Natural killer cell (primary cell): ENCODE measurements at regions not wholly inside any gene's neighbourhood (a gene's known extent, or its start where the extent isn't known, plus 50 kb on each side); places are given as distances from the start of the nearest gene placed in this dataset.

Experiments
- ATAC-seq, 3 donors: fragments of 150-1000 bp in 2 of 3; fragments of 200-7000 bp in 1 of 3; cut with Tn5 transposase; 1 replicate in 1 of 3; 2 replicates in 2 of 3; pipeline ENCODE4 v1.10.0; 2021; ENCODE audit warnings: mild to moderate bottlenecking in 2 of 3, moderate library complexity in 2 of 3
- DNase-seq, 2 donors: peaks; one replicate each; pipeline versions ENCODE4 v3.0.0 to v3.0.0-alpha.2; 2013 to 2021; ENCODE audit warnings: mixed read lengths in 1 of 2
- H3K27ac ChIP-seq: one replicate; pipeline ENCODE4 v1.5.1; 2013; ENCODE audit warnings: mild to moderate bottlenecking, low read length
- H3K27me3 ChIP-seq: one replicate; pipeline ENCODE4 v1.6.1; 2013; ENCODE audit warnings: low read length; ENCODE audit not compliant: control insufficient read depth, insufficient read depth
- H3K36me3 ChIP-seq: one replicate; pipeline ENCODE4 v1.6.1; 2013; ENCODE audit warnings: low read length; ENCODE audit not compliant: control insufficient read depth, insufficient read depth
- H3K4me1 ChIP-seq: one replicate; pipeline ENCODE4 v1.6.1; 2013; ENCODE audit warnings: low read length; ENCODE audit not compliant: control insufficient read depth, insufficient read depth
- H3K4me3 ChIP-seq: one replicate; pipeline ENCODE4 v1.5.1; 2013; ENCODE audit warnings: low read length
- H3K9me3 ChIP-seq: one replicate; pipeline ENCODE4 v1.6.1; 2013; ENCODE audit warnings: low read length; ENCODE audit not compliant: control insufficient read depth, insufficient read depth
- H3K27ac Mint-ChIP-seq, 2 donors: one replicate each; pipeline ENCODE4 v1.8.0; 2022; ENCODE audit warnings: mild to moderate bottlenecking in 2 of 2, mixed read lengths in 2 of 2, moderate library complexity in 1 of 2
- H3K27me3 Mint-ChIP-seq, 2 donors: one replicate each; pipeline ENCODE4 v1.8.0; 2022; ENCODE audit warnings: low read depth in 2 of 2, mixed read lengths in 2 of 2
- H3K36me3 Mint-ChIP-seq: one replicate; pipeline ENCODE4 v1.8.0; 2022; ENCODE audit warnings: mixed read lengths
- H3K4me1 Mint-ChIP-seq, 2 donors: one replicate each; pipeline ENCODE4 v1.8.0; 2022; ENCODE audit warnings: mixed read lengths in 2 of 2
- H3K4me3 Mint-ChIP-seq: one replicate; pipeline ENCODE4 v1.8.0; 2022; ENCODE audit warnings: mild to moderate bottlenecking, moderate library complexity, mixed read lengths
- H3K9me3 Mint-ChIP-seq, 2 donors: one replicate each; pipeline ENCODE4 v1.8.0; 2022; ENCODE audit warnings: mixed read lengths in 2 of 2
- WGBS: methylation state at CpG from one replicate; pipeline ENCODE4 v1.1.7; 2013; ENCODE audit warnings: missing lambda C conversion rate; ENCODE audit not compliant: insufficient coverage; 5-methylcytosine and 5-hydroxymethylcytosine counted together
- intact Hi-C: fragments of 100-400 bp; cut with micrococcal nuclease; formaldehyde crosslinking; loops from one replicate; pipeline ENCODE4 v1.14.2; 2022
- TF ChIP-seq, protein P1 (sequence below): fragments of 200-600 bp; IDR thresholded peaks from one replicate; pipeline ENCODE4 v1.8.0; 2022; ENCODE audit warnings: antibody characterized with exemption

DNA sequence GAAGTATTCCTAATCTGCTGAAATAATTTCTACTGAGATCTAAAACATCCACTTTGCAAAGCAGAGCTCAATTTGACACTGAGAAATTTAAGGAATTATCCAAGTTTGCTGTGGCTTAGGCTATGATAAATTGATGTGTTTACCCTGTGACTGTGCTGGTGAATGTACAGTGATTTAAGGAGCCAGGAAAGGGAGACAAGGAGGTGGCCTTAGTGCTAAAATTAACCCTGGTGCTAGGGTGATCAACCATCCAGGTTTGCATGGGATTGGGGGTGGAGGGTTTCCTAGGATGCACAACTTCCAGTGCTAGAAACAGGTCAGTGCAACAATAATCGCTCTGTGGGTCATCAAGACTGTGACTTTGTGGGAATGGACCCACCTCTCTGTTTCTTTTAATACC is 307.5 kb upstream of the SPRED2 start:
- no peak overlapping the region for H3K4me3 ChIP-seq

DNA sequence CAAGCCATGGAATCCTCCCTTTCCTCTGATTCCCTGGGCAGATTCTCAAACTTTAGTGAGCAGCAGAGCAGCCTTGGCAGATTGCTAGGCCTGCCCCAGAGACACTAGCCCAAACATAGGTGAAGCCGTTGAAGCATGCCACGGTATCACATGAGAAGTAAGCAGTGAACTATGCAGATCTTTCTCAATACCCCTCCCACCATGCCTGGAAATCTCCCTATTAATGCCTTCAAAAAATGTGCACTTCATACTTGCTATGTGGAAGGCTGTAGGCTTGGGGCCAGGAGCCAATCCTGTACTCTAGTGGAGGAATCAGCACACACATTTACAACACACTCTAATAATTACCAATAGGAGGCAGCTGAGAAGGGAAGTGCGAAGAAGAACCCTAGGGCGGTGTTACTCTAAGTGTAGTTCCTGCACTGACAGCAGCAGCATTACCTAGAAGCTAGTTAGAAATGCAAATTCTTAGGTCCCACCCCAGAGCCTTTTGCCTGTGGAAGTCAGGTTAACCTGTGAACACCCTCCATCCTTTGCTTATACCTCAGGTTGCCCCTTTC is 305.1 kb upstream of the SPRED2 start:
- Histone ChIP-seq H3K9me3 (no peaks in the 10 kb centered on the region), H3K36me3 (no peaks in the 10 kb centered on the region), H3K4me1 (no peaks in the 10 kb centered on the region), H3K27ac (no peak overlapping the region), H3K4me3 (no peak overlapping the region), H3K27me3 (peaks cover 2% of the 10 kb centered on the region)
- ATAC-seq: no peak
- H3K4me3 Mint-ChIP-seq: no peak overlapping the region
- no peaks in the 10 kb centered on the region for H3K36me3 Mint-ChIP-seq
- peaks cover 0 to 8% of the 10 kb centered on the region in 2 donors for H3K9me3 Mint-ChIP-seq
- H3K4me1 Mint-ChIP-seq: no peaks in the 10 kb centered on the region
- TF ChIP-seq, protein P1, sequence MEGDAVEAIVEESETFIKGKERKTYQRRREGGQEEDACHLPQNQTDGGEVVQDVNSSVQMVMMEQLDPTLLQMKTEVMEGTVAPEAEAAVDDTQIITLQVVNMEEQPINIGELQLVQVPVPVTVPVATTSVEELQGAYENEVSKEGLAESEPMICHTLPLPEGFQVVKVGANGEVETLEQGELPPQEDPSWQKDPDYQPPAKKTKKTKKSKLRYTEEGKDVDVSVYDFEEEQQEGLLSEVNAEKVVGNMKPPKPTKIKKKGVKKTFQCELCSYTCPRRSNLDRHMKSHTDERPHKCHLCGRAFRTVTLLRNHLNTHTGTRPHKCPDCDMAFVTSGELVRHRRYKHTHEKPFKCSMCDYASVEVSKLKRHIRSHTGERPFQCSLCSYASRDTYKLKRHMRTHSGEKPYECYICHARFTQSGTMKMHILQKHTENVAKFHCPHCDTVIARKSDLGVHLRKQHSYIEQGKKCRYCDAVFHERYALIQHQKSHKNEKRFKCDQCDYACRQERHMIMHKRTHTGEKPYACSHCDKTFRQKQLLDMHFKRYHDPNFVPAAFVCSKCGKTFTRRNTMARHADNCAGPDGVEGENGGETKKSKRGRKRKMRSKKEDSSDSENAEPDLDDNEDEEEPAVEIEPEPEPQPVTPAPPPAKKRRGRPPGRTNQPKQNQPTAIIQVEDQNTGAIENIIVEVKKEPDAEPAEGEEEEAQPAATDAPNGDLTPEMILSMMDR: no peak
- intact Hi-C loops: no loop called here
- WGBS: 92% methylated on average over 4 of the region's 4 CpGs
- H3K27me3 Mint-ChIP-seq: peaks cover 0 to 17% of the 10 kb centered on the region in 2 donors
- no peak for DNase-seq
- H3K27ac Mint-ChIP-seq: no peak overlapping the region

More for the DNA sequence above, 307.5 kb upstream of the SPRED2 start:
- Histone ChIP-seq H3K9me3 (no peaks in the 10 kb centered on the region), H3K4me1 (no peaks in the 10 kb centered on the region), H3K27ac (no peak overlapping the region), H3K36me3 (no peaks in the 10 kb centered on the region), H3K27me3 (no peaks in the 10 kb centered on the region)
- ATAC-seq (no peak), DNase-seq (no peak)
- H3K4me3 Mint-ChIP-seq: no peak overlapping the region
- H3K9me3 Mint-ChIP-seq: peaks cover 0 to 8% of the 10 kb centered on the region in 2 donors
- H3K4me1 Mint-ChIP-seq: no peaks in the 10 kb centered on the region
- intact Hi-C loops: no loop called here
- H3K27me3 Mint-ChIP-seq: peaks cover 0 to 18% of the 10 kb centered on the region in 2 donors
- TF ChIP-seq, protein P1: no peak
- 82% methylated on average over 1 of the region's 1 CpG for WGBS
- H3K36me3 Mint-ChIP-seq: no peaks in the 10 kb centered on the region
- no peak overlapping the region for H3K27ac Mint-ChIP-seq

DNA sequence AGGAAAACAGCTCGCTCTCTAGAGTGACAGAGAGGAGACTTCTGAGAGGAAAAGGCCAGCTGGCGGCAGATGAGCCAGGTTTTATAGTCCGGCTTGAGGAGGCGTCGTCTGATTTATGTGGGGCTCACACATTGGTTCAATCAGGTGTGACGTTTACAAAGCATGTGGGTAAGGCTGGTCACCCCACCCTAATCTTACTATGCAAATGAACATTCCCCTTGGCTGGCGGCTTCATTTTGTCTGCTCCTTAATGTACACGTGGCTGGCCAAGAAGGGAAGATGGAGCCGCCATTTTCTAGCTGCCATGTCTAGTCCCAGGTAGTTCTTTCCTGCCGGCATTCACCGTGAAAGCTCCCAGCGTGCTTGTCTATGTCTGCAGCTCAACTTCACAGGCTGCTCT is 299.1 kb upstream of the SPRED2 start:
- no peak overlapping the region for H3K27ac Mint-ChIP-seq
- H3K4me1 Mint-ChIP-seq: no peaks in the 10 kb centered on the region
- Histone ChIP-seq H3K27me3 (peaks cover 2% of the 10 kb centered on the region), H3K9me3 (no peaks in the 10 kb centered on the region), H3K36me3 (no peaks in the 10 kb centered on the region), H3K4me3 (no peak overlapping the region), H3K27ac (no peak overlapping the region), H3K4me1 (no peaks in the 10 kb centered on the region)
- no peak overlapping the region for H3K4me3 Mint-ChIP-seq
- no peaks in the 10 kb centered on the region for H3K36me3 Mint-ChIP-seq
- DNase-seq: no peak
- TF ChIP-seq, protein P1: no peak
- 94% methylated on average over 12 of the region's 12 CpGs for WGBS
- H3K9me3 Mint-ChIP-seq: no peaks in the 10 kb centered on the region
- intact Hi-C loops: no loop called here
- ATAC-seq: no peak
- H3K27me3 Mint-ChIP-seq: peaks cover 0 to 7% of the 10 kb centered on the region in 2 donors

DNA sequence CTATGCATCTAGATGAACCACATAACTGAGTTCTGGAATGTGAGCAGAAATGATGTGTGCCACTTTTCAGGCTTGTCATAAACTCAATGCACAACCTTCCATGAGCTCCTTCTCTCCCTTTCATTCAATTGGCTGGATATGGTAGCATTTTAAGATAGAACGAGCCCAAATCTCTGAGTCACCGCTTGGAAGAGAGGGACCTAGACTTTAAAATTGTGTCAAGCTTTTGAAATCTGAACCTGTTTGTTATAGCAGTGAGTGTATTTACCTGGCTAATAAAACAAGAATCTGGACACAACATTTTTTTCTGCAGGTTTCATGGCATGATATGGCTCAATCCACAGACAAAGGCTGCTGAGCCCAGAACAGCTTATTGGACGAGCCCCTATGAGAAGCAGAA is 297.8 kb upstream of the SPRED2 start:
- 92% methylated on average over 3 of the region's 3 CpGs for WGBS
- Histone ChIP-seq H3K27me3 (peaks cover 2% of the 10 kb centered on the region), H3K9me3 (no peaks in the 10 kb centered on the region), H3K4me1 (no peaks in the 10 kb centered on the region), H3K4me3 (no peak overlapping the region), H3K36me3 (no peaks in the 10 kb centered on the region), H3K27ac (no peak overlapping the region)
- DNase-seq (no peak), ATAC-seq (no peak)
- TF ChIP-seq, protein P1: no peak
- H3K36me3 Mint-ChIP-seq: no peaks in the 10 kb centered on the region
- H3K4me3 Mint-ChIP-seq: no peak overlapping the region
- intact Hi-C loops: no loop called here
- no peaks in the 10 kb centered on the region for H3K4me1 Mint-ChIP-seq
- H3K9me3 Mint-ChIP-seq: no peaks in the 10 kb centered on the region
- no peak overlapping the region for H3K27ac Mint-ChIP-seq
- peaks cover 0 to 9% of the 10 kb centered on the region in 2 donors for H3K27me3 Mint-ChIP-seq
